Naive B cell (primary cell): ENCODE measurements at regions not wholly inside any gene's neighbourhood (a gene's known extent, or its start where the extent isn't known, plus 50 kb on each side); places are given as distances from the start of the nearest gene placed in this dataset.

Experiments
- ATAC-seq, 2 donors: fragments of 150-1000 bp; cut with Tn5 transposase; 2 replicates each; pipeline ENCODE4 v1.10.0; 2021; ENCODE audit warnings: low read depth in 2 of 2, mild to moderate bottlenecking in 2 of 2, moderate library complexity in 2 of 2
- DNase-seq: peaks from one replicate; pipeline ENCODE4 v3.0.0; 2022
- H3K27ac Mint-ChIP-seq, 6 donors: one replicate each; pipeline ENCODE4 v1.8.0; 2020 to 2022; ENCODE audit warnings: mild to moderate bottlenecking in 6 of 6, mixed read lengths in 6 of 6, moderate library complexity in 5 of 6, inconsistent platforms in 2 of 6
- H3K27me3 Mint-ChIP-seq, 3 donors: one replicate each; pipeline ENCODE4 v1.8.0; 2021 to 2022; ENCODE audit warnings: mixed read lengths in 3 of 3, mild to moderate bottlenecking in 1 of 3
- H3K36me3 Mint-ChIP-seq, 2 donors: one replicate each; pipeline ENCODE4 v1.8.0; 2020 to 2022; ENCODE audit warnings: mixed read lengths in 2 of 2, inconsistent platforms in 1 of 2, mild to moderate bottlenecking in 1 of 2
- H3K4me1 Mint-ChIP-seq, 3 donors: one replicate each; pipeline ENCODE4 v1.8.0; 2020 to 2022; ENCODE audit warnings: mixed read lengths in 3 of 3, inconsistent platforms in 1 of 3, mild to moderate bottlenecking in 1 of 3, moderate library complexity in 1 of 3
- H3K4me3 Mint-ChIP-seq, 8 donors: one replicate each; pipeline ENCODE4 v1.8.0; 2020 to 2022; ENCODE audit warnings: mild to moderate bottlenecking in 8 of 8, mixed read lengths in 8 of 8, moderate library complexity in 8 of 8, inconsistent platforms in 2 of 8
- H3K9me3 Mint-ChIP-seq, 7 donors: one replicate each; pipeline ENCODE4 v1.8.0; 2020 to 2022; ENCODE audit warnings: mixed read lengths in 7 of 7, mild to moderate bottlenecking in 5 of 7, inconsistent platforms in 2 of 7, moderate library complexity in 1 of 7

DNA sequence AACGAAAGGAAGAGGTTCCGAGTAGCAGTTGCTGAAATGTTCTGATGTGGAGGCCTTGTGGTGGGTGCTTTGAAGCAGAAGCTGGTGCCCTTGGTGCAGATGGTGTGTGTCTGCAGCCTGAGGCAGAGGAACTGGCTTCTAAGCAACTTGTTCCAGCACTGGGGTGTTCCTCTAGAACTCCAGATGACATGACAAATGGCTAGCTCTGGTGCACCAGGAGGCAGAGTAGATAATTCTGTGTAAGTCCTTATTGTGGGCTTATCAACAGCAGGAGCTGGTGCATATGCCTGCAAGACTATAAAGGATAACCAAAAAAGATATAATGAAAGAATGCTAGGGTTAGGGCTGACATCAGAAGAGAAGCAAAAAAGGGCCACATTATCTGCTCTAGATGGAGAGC, 76.5 kb downstream of the ARL5B start:
- ATAC-seq = no peak
- H3K4me3 Mint-ChIP-seq = no peak overlapping the region

DNA sequence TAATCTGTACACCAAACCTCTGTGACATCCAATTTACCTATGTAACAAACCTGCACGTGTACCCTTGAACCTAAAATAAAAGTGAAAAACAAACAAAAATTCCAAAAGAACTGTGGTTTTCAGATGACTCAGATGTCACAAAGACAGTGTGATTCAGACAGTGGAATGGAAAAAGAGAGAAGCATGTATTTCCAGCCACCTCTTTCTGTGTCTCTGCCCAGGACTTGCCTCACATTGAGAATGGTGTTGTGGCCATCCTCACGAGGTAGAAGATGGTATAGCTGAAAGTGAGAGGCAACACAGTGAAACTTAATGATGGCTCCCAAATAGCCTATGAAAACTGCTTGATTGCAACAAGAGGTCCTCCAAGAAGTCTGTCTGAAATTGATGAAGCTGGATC, 78.0 kb downstream of the ARL5B start:
- H3K27ac Mint-ChIP-seq = no peak overlapping the region
- H3K36me3 Mint-ChIP-seq = no peaks in the 10 kb centered on the region
- H3K4me3 Mint-ChIP-seq = no peak overlapping the region
- no peak for DNase-seq
- no peak for ATAC-seq
- peaks cover 0 to 9% (median 3%) of the 10 kb centered on the region in 3 donors for H3K27me3 Mint-ChIP-seq
- peaks cover 0 to 8% (median 4%) of the 10 kb centered on the region in 7 donors for H3K9me3 Mint-ChIP-seq
- no peaks in the 10 kb centered on the region for H3K4me1 Mint-ChIP-seq

More for the DNA sequence above, 76.5 kb downstream of the ARL5B start:
- DNase-seq = no peak
- no peaks in the 10 kb centered on the region for H3K4me1 Mint-ChIP-seq
- peaks cover 0 to 9% (median 3%) of the 10 kb centered on the region in 3 donors for H3K27me3 Mint-ChIP-seq
- no peaks in the 10 kb centered on the region for H3K36me3 Mint-ChIP-seq
- H3K27ac Mint-ChIP-seq = no peak overlapping the region
- peaks cover 0 to 4% (median 0%) of the 10 kb centered on the region in 7 donors for H3K9me3 Mint-ChIP-seq

DNA sequence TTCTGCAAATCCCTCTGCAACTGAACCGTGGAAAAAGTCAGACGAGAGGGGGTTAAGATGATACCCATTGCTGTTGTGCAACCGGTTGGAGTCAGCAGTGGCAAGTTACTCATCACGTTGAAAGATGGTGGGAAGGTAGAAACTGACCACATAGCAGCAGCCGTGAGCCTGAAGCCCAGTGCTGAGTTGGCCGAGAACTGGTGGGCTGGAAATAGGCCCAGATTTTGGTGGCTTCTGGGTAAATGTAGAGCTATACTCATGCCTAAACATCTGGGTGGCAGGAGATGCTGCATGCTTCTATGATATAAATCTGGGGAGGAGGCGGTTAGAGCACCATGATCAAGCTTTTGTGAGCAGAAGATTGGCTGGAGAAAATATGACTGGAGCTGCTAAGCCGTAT, 78.6 kb downstream of the ARL5B start:
- H3K4me3 Mint-ChIP-seq = no peak overlapping the region
- ATAC-seq = no peak
- no peaks in the 10 kb centered on the region for H3K36me3 Mint-ChIP-seq
- no peaks in the 10 kb centered on the region for H3K4me1 Mint-ChIP-seq
- H3K27me3 Mint-ChIP-seq = peaks cover 0 to 9% (median 3%) of the 10 kb centered on the region in 3 donors
- H3K9me3 Mint-ChIP-seq = peaks cover 0 to 8% (median 4%) of the 10 kb centered on the region in 7 donors
- no peak overlapping the region for H3K27ac Mint-ChIP-seq
- no peak for DNase-seq

DNA sequence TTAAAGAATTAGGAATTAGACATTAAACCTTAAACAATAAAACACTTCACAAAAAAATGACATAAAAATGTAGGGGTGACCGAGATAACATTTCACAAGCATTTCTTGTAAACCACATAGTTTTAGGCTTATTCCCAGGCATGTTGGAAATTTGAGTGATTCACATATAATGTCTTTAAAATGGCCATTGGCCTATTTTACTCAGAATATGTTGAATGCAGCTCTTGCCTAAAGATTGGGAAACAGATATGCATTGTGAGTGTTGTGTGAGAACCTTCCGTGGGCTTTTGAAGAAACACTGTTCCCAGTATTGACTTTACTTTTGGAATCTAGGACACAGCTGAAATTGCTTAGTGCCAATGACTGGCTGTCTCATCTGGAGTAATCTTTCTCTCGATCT, 79.6 kb downstream of the ARL5B start:
- H3K4me3 Mint-ChIP-seq = no peak overlapping the region
- H3K9me3 Mint-ChIP-seq = peaks cover under 1 to 8% (median 5%) of the 10 kb centered on the region in 7 donors
- no peaks in the 10 kb centered on the region for H3K4me1 Mint-ChIP-seq
- H3K27ac Mint-ChIP-seq = no peak overlapping the region
- H3K27me3 Mint-ChIP-seq = peaks cover 0 to 9% (median 3%) of the 10 kb centered on the region in 3 donors
- ATAC-seq = no peak
- DNase-seq = no peak
- no peaks in the 10 kb centered on the region for H3K36me3 Mint-ChIP-seq

DNA sequence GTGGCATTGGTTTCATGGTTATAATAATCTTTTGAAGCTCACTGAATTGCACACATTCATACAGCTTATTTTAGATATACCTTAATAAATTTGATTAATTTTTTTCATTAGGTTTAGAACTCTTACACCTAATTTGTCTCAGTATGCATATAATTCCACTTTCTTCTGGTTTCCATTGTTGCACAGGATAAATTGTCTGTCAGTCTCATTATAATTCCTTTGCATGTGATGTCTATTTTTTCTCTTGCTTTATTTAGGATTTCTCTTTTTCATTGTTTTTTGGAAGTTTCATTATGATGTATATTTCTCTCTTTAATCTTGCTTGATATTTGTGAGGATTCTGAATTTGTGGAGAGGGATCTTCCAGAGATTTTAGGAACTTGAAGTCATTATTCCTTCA, 84.7 kb downstream of the ARL5B start:
- ATAC-seq (no peak), DNase-seq (no peak)
- no peaks in the 10 kb centered on the region for H3K4me1 Mint-ChIP-seq
- H3K27me3 Mint-ChIP-seq = no peaks in the 10 kb centered on the region
- H3K9me3 Mint-ChIP-seq = peaks cover 2 to 17% (median 8%) of the 10 kb centered on the region in 7 donors
- no peak overlapping the region for H3K27ac Mint-ChIP-seq
- no peaks in the 10 kb centered on the region for H3K36me3 Mint-ChIP-seq
- H3K4me3 Mint-ChIP-seq = no peak overlapping the region

DNA sequence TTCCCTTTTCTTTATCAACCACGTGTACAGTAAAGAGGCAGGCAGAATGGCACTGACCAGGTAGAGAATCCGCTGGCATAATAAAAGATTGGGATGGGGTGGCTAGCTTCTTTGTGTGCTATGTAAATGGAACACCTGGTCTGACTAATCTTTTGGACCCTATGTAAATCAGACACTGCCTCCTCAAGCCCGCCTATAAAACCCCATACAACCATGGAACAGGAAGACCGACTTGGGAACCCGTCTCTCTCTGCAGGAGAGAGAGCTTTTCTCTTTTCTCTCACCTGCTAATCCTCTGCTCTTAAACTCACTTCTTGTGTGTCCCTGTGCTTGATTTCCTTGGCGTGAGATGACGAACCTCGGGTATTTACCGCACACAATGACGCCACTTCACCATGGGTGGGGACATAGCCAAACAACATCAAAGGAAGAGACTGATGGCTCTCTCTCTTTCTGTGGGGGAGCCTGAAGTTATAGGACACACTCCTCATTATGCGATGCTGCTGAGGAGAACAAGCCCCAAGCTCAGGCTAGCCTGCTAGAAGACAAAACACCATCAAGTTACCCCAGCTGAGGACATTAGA, 94.2 kb downstream of the ARL5B start:
- H3K36me3 Mint-ChIP-seq = no peaks in the 10 kb centered on the region
- no peak for ATAC-seq
- no peak overlapping the region for H3K27ac Mint-ChIP-seq
- H3K27me3 Mint-ChIP-seq = peaks cover 0 to 6% (median 0%) of the 10 kb centered on the region in 3 donors
- H3K9me3 Mint-ChIP-seq = peaks cover 0 to 7% (median 0%) of the 10 kb centered on the region in 7 donors
- no peaks in the 10 kb centered on the region for H3K4me1 Mint-ChIP-seq
- no peak for DNase-seq
- no peak overlapping the region for H3K4me3 Mint-ChIP-seq

DNA sequence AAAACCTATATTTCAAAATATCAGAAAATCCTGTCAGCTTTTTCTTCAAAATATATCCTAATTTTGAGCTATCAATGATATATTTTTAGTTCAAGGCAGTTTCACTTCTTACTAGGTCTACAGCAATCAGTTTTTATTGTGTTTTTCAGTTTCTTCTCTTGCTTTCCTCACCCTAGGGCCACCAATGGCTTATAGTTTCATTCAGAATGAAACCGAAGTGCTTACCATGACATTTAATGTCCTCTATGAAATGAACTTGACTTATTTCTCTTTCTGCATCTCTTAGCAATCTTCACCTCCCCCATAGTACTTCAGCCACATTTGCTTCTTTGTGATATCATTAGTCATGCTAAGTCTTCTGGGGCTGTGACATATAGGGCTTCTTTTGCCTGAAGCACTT, 100.3 kb downstream of the ARL5B start:
- no peaks in the 10 kb centered on the region for H3K27me3 Mint-ChIP-seq
- DNase-seq = no peak
- no peak overlapping the region for H3K27ac Mint-ChIP-seq
- no peaks in the 10 kb centered on the region for H3K36me3 Mint-ChIP-seq
- no peaks in the 10 kb centered on the region for H3K4me1 Mint-ChIP-seq
- no peak for ATAC-seq
- H3K9me3 Mint-ChIP-seq = peaks cover 0 to 10% (median 2%) of the 10 kb centered on the region in 7 donors
- no peak overlapping the region for H3K4me3 Mint-ChIP-seq

DNA sequence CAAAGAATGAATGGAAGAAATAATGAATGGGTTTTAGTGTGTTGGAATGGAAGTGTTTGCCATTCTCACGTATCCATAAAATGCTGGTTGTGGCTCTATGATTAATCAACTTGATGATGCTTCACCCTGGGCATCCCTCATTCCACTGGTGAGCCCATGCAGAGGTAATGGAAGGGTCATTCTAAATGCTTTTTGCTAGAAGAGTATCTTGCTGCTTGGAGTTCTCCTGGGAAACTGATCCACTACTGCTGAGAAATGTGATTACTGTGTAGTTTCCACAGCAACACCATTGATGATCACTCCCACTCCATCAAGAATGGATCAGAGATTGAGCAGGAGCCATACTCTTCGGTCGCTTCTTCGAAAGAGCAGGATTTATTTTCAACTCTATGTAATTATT, 101.6 kb downstream of the ARL5B start:
- Mint-ChIP-seq H3K4me3 (no peak overlapping the region), H3K9me3 (peaks cover 0 to 8% (median under 1%) of the 10 kb centered on the region in 7 donors), H3K27me3 (no peaks in the 10 kb centered on the region), H3K4me1 (no peaks in the 10 kb centered on the region), H3K27ac (no peak overlapping the region), H3K36me3 (no peaks in the 10 kb centered on the region)
- ATAC-seq = no peak
- no peak for DNase-seq

DNA sequence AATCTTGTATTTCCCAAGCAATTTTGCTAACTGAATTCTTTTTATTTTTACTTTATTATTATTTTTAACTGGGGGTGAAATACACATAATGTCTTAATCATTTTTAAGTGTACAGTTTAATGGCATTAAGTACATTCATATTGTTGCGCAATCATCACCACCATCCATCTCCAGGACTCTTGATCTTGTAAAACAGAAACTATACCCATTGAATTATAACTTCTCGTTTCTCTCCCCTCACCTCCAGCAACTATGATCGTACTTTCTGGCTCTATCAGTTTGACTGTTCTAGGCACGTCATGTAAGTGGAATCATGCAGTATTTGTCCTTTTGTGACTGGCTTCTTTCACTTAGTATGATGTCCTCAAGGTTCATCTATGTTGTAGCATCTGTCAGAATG, 108.8 kb downstream of the ARL5B start:
- Mint-ChIP-seq H3K4me1 (no peaks in the 10 kb centered on the region), H3K36me3 (no peaks in the 10 kb centered on the region), H3K9me3 (peaks cover 0 to 9% (median 5%) of the 10 kb centered on the region in 7 donors), H3K27ac (no peak overlapping the region), H3K4me3 (no peak overlapping the region), H3K27me3 (no peaks in the 10 kb centered on the region)
- no peak for DNase-seq
- ATAC-seq = no peak

DNA sequence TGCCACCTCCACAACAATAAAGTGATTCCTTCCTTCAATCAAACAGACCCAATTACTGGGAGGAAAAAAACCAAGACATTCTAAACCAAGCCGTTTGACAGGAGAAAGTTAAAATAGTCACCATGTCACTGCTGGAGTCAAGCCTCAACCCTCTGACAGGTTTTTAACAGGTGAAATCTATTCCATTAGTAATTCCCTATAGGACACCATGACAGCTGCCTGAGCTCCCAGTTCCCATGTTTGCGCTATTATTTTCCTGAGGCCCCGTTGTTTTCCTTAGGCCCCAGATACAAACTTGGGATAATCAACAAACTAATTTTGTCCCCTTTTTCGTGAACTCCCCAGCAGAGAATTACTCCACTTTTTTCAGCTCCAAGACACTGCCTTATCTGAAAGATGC, 113.9 kb downstream of the ARL5B start:
- Mint-ChIP-seq H3K36me3 (no peaks in the 10 kb centered on the region), H3K9me3 (peaks cover 0 to 9% (median 2%) of the 10 kb centered on the region in 7 donors), H3K4me1 (no peaks in the 10 kb centered on the region), H3K27me3 (peaks cover 0 to 8% (median 6%) of the 10 kb centered on the region in 3 donors), H3K4me3 (no peak overlapping the region), H3K27ac (no peak overlapping the region)
- DNase-seq (no peak), ATAC-seq (no peak)

DNA sequence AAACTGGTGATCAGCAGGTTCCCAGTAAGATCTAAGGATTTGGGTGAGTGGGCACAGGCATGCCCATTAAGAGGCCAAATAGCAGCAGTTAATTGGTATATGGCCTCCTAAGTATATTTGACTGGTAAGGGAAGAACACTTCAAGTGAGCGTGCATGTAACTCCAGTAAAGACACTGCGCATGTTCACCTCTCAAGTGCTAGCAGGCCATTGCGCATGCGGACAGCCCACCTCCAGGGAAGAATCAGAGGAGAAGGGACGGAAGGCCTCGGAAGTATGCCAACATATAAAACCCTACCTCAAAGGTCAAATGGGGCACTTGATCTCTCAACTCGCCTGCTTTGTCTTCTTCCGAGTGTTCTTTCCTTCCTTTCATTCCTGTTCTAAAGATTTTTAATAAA, 118.0 kb downstream of the ARL5B start:
- no peak for ATAC-seq
- Mint-ChIP-seq H3K27me3 (peaks cover 0 to 8% (median 6%) of the 10 kb centered on the region in 3 donors), H3K4me1 (no peaks in the 10 kb centered on the region), H3K27ac (no peak overlapping the region), H3K4me3 (no peak overlapping the region), H3K9me3 (peaks cover 0 to 1% (median 0%) of the 10 kb centered on the region in 7 donors), H3K36me3 (no peaks in the 10 kb centered on the region)
- DNase-seq = no peak

DNA sequence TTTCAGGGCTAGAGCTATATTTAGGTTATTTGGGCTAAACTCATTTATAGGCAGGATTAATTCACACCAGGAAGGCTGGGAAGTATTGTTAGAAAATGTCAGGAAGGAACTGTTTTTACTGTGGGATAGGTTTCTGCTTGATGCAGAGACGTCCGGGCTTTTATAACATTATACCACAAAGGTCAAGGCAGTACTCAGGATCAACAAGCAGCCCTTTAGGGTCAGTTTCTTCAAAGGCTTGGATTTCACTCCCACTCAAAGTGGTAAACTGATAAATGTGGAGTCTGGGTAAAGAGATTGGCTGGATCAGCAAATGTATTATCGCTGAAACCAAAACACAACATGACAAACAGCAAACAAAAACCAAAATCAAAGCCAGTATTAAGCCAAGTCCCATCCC, 127.2 kb downstream of the ARL5B start:
- ATAC-seq (no peak), DNase-seq (no peak)
- H3K36me3 Mint-ChIP-seq = no peaks in the 10 kb centered on the region
- H3K9me3 Mint-ChIP-seq = peaks cover 4 to 20% (median 5%) of the 10 kb centered on the region in 7 donors
- no peaks in the 10 kb centered on the region for H3K4me1 Mint-ChIP-seq
- no peak overlapping the region for H3K27ac Mint-ChIP-seq
- H3K27me3 Mint-ChIP-seq = peaks cover 0 to 4% (median 0%) of the 10 kb centered on the region in 3 donors
- no peak overlapping the region for H3K4me3 Mint-ChIP-seq

DNA sequence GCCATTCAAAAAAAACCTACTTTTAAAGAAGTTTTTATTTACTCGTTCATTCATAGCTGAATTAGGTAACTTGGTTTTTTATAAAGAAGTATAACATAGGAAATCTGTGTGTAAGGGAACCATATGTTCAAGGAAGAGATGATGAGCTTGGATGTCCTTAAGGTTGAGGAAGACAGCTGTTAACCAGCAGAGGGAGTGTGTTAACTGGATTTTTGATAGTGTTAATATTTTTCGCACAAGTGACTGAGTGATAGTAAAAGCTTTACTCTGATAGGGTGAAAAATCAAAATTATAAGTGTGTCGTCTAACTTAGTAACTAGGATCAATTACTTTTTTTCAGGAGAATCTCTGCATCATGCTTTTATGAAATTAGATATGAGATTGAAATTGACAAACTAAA, 134.7 kb downstream of the ARL5B start:
- peaks cover 0 to 9% (median 0%) of the 10 kb centered on the region in 3 donors for H3K27me3 Mint-ChIP-seq
- DNase-seq = no peak
- no peaks in the 10 kb centered on the region for H3K4me1 Mint-ChIP-seq
- peaks cover 4 to 16% (median 11%) of the 10 kb centered on the region in 7 donors for H3K9me3 Mint-ChIP-seq
- H3K36me3 Mint-ChIP-seq = no peaks in the 10 kb centered on the region
- H3K4me3 Mint-ChIP-seq = no peak overlapping the region
- ATAC-seq = no peak
- H3K27ac Mint-ChIP-seq = no peak overlapping the region

DNA sequence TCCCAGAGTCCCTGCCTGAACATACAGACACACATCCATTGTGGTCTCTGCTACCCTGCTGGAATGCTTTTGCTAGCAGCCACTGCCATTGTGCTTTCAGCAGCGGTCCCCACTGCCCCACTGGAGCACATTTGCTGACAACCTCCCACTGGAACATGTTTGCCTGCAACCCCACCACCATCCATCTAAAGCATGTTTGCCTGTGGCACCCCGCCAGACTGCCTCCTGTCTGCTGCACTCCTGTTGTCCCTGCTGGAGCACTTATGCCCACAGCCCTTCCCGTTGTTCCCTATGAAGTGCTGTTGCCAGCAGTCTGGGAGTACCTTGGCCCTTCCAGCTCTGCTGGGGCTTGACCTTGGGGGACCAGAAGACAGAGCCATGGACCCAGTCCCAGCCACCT, 136.3 kb downstream of the ARL5B start:
- H3K9me3 Mint-ChIP-seq = peaks cover 1 to 14% (median 6%) of the 10 kb centered on the region in 7 donors
- H3K27me3 Mint-ChIP-seq = peaks cover 0 to 6% (median 0%) of the 10 kb centered on the region in 3 donors
- no peaks in the 10 kb centered on the region for H3K36me3 Mint-ChIP-seq
- H3K4me3 Mint-ChIP-seq = no peak overlapping the region
- no peak for ATAC-seq
- H3K4me1 Mint-ChIP-seq = no peaks in the 10 kb centered on the region
- H3K27ac Mint-ChIP-seq = no peak overlapping the region
- no peak for DNase-seq

DNA sequence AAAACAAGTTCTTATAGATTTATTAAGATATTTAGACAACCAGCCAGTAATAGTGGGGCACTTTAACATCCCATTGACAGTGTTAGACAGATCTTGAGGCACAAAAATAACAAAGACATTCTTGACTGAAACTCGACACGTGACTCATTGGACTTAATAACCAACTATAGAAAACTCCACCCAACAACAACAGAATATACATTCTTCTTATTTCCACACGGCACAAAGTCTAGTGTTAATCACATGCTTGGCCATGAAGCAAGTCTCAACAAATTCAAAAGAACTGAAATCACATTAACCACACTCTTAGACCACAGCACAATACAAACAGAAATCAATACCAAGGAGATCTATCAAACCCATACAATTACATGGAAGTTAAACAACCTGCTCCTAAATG, 138.1 kb downstream of the ARL5B start:
- no peaks in the 10 kb centered on the region for H3K36me3 Mint-ChIP-seq
- no peak overlapping the region for H3K4me3 Mint-ChIP-seq
- H3K27me3 Mint-ChIP-seq = peaks cover 0 to 6% (median 0%) of the 10 kb centered on the region in 3 donors
- DNase-seq (no peak), ATAC-seq (no peak)
- no peaks in the 10 kb centered on the region for H3K4me1 Mint-ChIP-seq
- H3K27ac Mint-ChIP-seq = no peak overlapping the region
- H3K9me3 Mint-ChIP-seq = peaks cover 0 to 10% (median 6%) of the 10 kb centered on the region in 7 donors
